IMR-90 (cell line): ENCODE measurements at regions not wholly inside any gene's neighbourhood (a gene's known extent, or its start where the extent isn't known, plus 50 kb on each side); places are given as distances from the start of the nearest gene placed in this dataset.
A peak's percentile ranks its signal among the peaks of the same experiment; 100 is the strongest.

ENCODE experiments used
- ATAC-seq: fragments of 200-7000 bp; cut with Tn5 transposase; 2 replicates; pipeline ENCODE4 v1.9.1; 2020; ENCODE audit warnings: low read depth, mild to moderate bottlenecking, moderate library complexity
- BruUV-seq: library from RNA; stranded (reverse); fragments of 400-500 nt; replicated peaks from 2 replicates; lab custom pipeline; 2021; lab: Mats Ljungman, UMichigan
- CTCF ChIA-PET: fragments of 300-600 bp; formaldehyde crosslinking; extraction: SDS; loops from one replicate; lab custom pipeline; 2021; ENCODE audit warnings: antibody characterized with exemption; lab: Yijun Ruan, JAX
- POLR2A ChIA-PET: fragments of 300-600 bp; sonication (Branson Sonifier 250); formaldehyde crosslinking; loops from one replicate; lab custom pipeline; 2022; ENCODE audit warnings: antibody characterized with exemption; ENCODE audit not compliant: unreplicated experiment; lab: Charles Lee
- DNase-seq: peaks from one replicate; pipeline ENCODE4 v3.0.0; 2013
- H2AFZ ChIP-seq: replicated peaks from 2 replicates; pipeline ENCODE3; 2013; ENCODE audit warnings: low read length, mild to moderate bottlenecking; ENCODE audit not compliant: poor library complexity
- H2AK5ac ChIP-seq: 2 replicates; pipeline ENCODE4 v1.6.1; 2013; ENCODE audit warnings: low read depth, low read length, inconsistent platforms
- H2AK9ac ChIP-seq: replicated peaks from 2 replicates; pipeline ENCODE3; 2013; ENCODE audit warnings: mild to moderate bottlenecking, low read depth, low read length, moderate library complexity; ENCODE audit not compliant: poor library complexity
- H2BK120ac ChIP-seq: 2 replicates; pipeline ENCODE4 v1.6.1; 2013; ENCODE audit warnings: low read depth, low read length, inconsistent platforms
- H2BK15ac ChIP-seq: 3 replicates; pipeline ENCODE4 v1.6.1; 2013; ENCODE audit warnings: low read depth, low read length, inconsistent platforms
- H2BK20ac ChIP-seq: 2 replicates; pipeline ENCODE4 v1.6.1; 2013; ENCODE audit warnings: low read depth, mild to moderate bottlenecking, inconsistent platforms, low read length, moderate library complexity
- H2BK5ac ChIP-seq: 2 replicates; pipeline ENCODE4 v1.6.1; 2013; ENCODE audit warnings: mild to moderate bottlenecking, low read depth, low read length, inconsistent platforms; ENCODE audit not compliant: poor library complexity, severe bottlenecking
- H3K14ac ChIP-seq: replicated peaks from 2 replicates; pipeline ENCODE4 v1.6.1; 2013; ENCODE audit warnings: low read depth, low read length, inconsistent platforms
- H3K18ac ChIP-seq: 2 replicates; pipeline ENCODE4 v1.6.1; 2013; ENCODE audit warnings: low read depth, low read length, control low read depth
- H3K23ac ChIP-seq: 2 replicates; pipeline ENCODE4 v1.6.1; 2013; ENCODE audit warnings: low read depth, low read length, inconsistent platforms
- H3K27ac ChIP-seq: 2 replicates; pipeline ENCODE4 v1.5.1; 2013; ENCODE audit warnings: mild to moderate bottlenecking, control low read depth, low read length; ENCODE audit not compliant: insufficient read depth
- H3K27me3 ChIP-seq: 2 replicates; pipeline ENCODE4 v1.6.1; 2013; ENCODE audit warnings: low read length; ENCODE audit not compliant: control insufficient read depth, insufficient read depth
- H3K36me3 ChIP-seq: 2 replicates; pipeline ENCODE4 v1.6.1; 2013; ENCODE audit warnings: low read length, mixed read lengths; ENCODE audit not compliant: control insufficient read depth, insufficient read depth
- H3K4ac ChIP-seq: 2 replicates; pipeline ENCODE4 v1.6.1; 2013; ENCODE audit warnings: low read depth, low read length, inconsistent platforms
- H3K4me1 ChIP-seq: 2 replicates; pipeline ENCODE4 v1.6.1; 2013; ENCODE audit warnings: low read length, mixed read lengths; ENCODE audit not compliant: control insufficient read depth, insufficient read depth
- H3K4me2 ChIP-seq: 2 replicates; pipeline ENCODE4 v1.6.1; 2013; ENCODE audit warnings: low read depth, mild to moderate bottlenecking, control low read depth, low read length, moderate library complexity
- H3K4me3 ChIP-seq: 2 replicates; pipeline ENCODE4 v1.5.1; 2013; ENCODE audit warnings: low read depth, mild to moderate bottlenecking, control low read depth, low read length, moderate library complexity; ENCODE audit not compliant: insufficient read depth
- H3K56ac ChIP-seq: 2 replicates; pipeline ENCODE4 v1.6.1; 2013; ENCODE audit warnings: low read length, inconsistent platforms; ENCODE audit not compliant: insufficient read depth; ENCODE audit errors: extremely low read depth
- H3K79me1 ChIP-seq, 2 experiments: 2 replicates each; pipeline ENCODE4 v1.6.1; 2013; ENCODE audit warnings: low read length in 2 of 2, inconsistent platforms in 1 of 2, low read depth in 1 of 2
- H3K9ac ChIP-seq: 2 replicates; pipeline ENCODE4 v1.6.1; 2013; ENCODE audit warnings: low read depth, low read length, control low read depth
- H3K9me1 ChIP-seq: 2 replicates; pipeline ENCODE4 v1.6.1; 2013; ENCODE audit warnings: low read length, inconsistent platforms; ENCODE audit not compliant: insufficient read depth
- H3K9me3 ChIP-seq: 2 replicates; pipeline ENCODE4 v1.6.1; 2013; ENCODE audit warnings: low read length; ENCODE audit not compliant: control insufficient read depth, insufficient read depth
- H4K20me1 ChIP-seq: 2 replicates; pipeline ENCODE4 v1.6.1; 2013; ENCODE audit warnings: low read length, inconsistent platforms; ENCODE audit not compliant: insufficient read depth
- H4K5ac ChIP-seq: 2 replicates; pipeline ENCODE4 v1.6.1; 2013; ENCODE audit warnings: mild to moderate bottlenecking, low read depth, low read length, control low read depth
- H4K8ac ChIP-seq, 2 experiments: 2 replicates each; pipeline ENCODE4 v1.6.1; 2013; ENCODE audit warnings: low read depth in 2 of 2, low read length in 2 of 2, control low read depth in 1 of 2, inconsistent platforms in 1 of 2
- H4K91ac ChIP-seq: 2 replicates; pipeline ENCODE4 v1.6.1; 2013; ENCODE audit warnings: low read depth, low read length, inconsistent platforms; ENCODE audit not compliant: insufficient read depth
- CEBPB ChIP-seq: IDR thresholded peaks from 2 replicates; pipeline ENCODE4 v1.6.1; 2012; ENCODE audit warnings: low read depth, low read length, improper control_type of control experiment
- CHD1 ChIP-seq: IDR thresholded peaks from 2 replicates; pipeline ENCODE4 v1.6.1; 2012; ENCODE audit warnings: low read depth, low read length, improper control_type of control experiment
- MAFK ChIP-seq: IDR thresholded peaks from 2 replicates; pipeline ENCODE4 v1.6.1; 2012; ENCODE audit warnings: low read depth, low read length, improper control_type of control experiment
- MAZ ChIP-seq: IDR thresholded peaks from 2 replicates; pipeline ENCODE4 v1.6.1; 2012; ENCODE audit warnings: low read depth, mild to moderate bottlenecking, low read length, improper control_type of control experiment, moderate library complexity, borderline replicate concordance
- RAD21 ChIP-seq: IDR thresholded peaks from 2 replicates; pipeline ENCODE4 v1.6.1; 2012; ENCODE audit warnings: low read length, improper control_type of control experiment
- SMC3 ChIP-seq: fragments of 150-350 bp; IDR thresholded peaks from 2 replicates; pipeline ENCODE4 v1.6.1; 2016; ENCODE audit warnings: low read depth, mild to moderate bottlenecking, antibody characterized with exemption, low read length, moderate library complexity
- WGBS, 2 experiments: methylation state at CpG; one replicate each; pipeline versions ENCODE4 v1.1.5 to v1.1.7; 2013; ENCODE audit warnings: missing lambda C conversion rate in 2 of 2; ENCODE audit not compliant: insufficient read length in 1 of 2; ENCODE audit errors: extremely low coverage in 2 of 2; 5-methylcytosine and 5-hydroxymethylcytosine counted together
- dilution Hi-C: fragments of 300-500 bp; cut with HindIII; formaldehyde crosslinking; loops from one replicate; pipeline ENCODE4 v1.14.3; 2018; ENCODE audit warnings: low sequenced_read_pairs; ENCODE audit not compliant: unreplicated experiment
- in situ Hi-C: fragments of 300-500 bp; cut with MboI; formaldehyde crosslinking; loops from 3 replicates; pipeline ENCODE4 v1.14.3; 2019; ENCODE audit warnings: low sequenced_read_pairs, inconsistent platforms, mixed read lengths
- intact Hi-C: fragments of 100-400 bp; cut with micrococcal nuclease; formaldehyde crosslinking; loops from 2 replicates; pipeline ENCODE4 v1.10.0; 2022
- TF ChIP-seq, protein P1 (sequence below): fragments of 150-350 bp; IDR thresholded peaks from 2 replicates; pipeline ENCODE4 v1.6.1; 2017; ENCODE audit warnings: mild to moderate bottlenecking, antibody characterized with exemption, low read length, low read depth

DNA sequence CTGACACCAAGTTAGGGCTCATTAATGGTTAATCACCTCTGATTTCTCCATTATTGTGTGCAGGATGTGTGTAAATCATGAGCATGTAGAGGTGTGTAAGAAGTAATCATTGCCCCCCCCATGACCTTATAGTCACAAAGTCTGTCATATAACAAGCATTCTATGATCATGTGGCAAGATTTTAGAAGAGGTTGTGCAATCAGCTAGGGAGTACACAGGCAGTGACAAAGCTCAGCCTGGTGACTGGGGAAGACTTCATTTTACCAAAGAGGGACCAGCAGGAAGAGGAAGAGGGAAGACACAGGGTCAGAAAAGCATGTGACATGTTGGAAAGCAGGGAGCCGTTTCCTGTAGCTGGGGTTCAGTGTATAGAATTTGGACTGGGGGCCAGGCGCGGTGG lies 176.5 kb upstream of the LARGE1 start:
- peaks cover 10% of the 10 kb centered on the region; the same call in 1 of the 2 replicates for H3K9me3 ChIP-seq
- no peak for TF ChIP-seq MAFK
- no peak for TF ChIP-seq RAD21
- TF ChIP-seq CEBPB: 0 out of 2 replicates have a peak, but pooled peaks have one; percentile 13
- TF ChIP-seq MAZ: no peak
- TF ChIP-seq, protein P1, sequence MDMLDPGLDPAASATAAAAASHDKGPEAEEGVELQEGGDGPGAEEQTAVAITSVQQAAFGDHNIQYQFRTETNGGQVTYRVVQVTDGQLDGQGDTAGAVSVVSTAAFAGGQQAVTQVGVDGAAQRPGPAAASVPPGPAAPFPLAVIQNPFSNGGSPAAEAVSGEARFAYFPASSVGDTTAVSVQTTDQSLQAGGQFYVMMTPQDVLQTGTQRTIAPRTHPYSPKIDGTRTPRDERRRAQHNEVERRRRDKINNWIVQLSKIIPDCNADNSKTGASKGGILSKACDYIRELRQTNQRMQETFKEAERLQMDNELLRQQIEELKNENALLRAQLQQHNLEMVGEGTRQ: no peak
- no peak for TF ChIP-seq SMC3
- TF ChIP-seq CHD1: no peak
- WGBS, 2 experiments: no CpG with 5 or more reads among the region's 3 CpGs
- no peak overlapping the region for H3K4me3 ChIP-seq
- H3K23ac ChIP-seq: no peak overlapping the region
- ChIA-PET CTCF (no interaction called here), POLR2A (no interaction called here)
- no peak overlapping the region for H4K91ac ChIP-seq
- H3K27ac ChIP-seq: no peak overlapping the region
- H3K27me3 ChIP-seq: no peaks in the 10 kb centered on the region
- no peak overlapping the region for H2AK9ac ChIP-seq
- H2AFZ ChIP-seq: no peak overlapping the region
- H4K20me1 ChIP-seq: no peaks in the 10 kb centered on the region
- no peak overlapping the region for H3K56ac ChIP-seq
- no peak overlapping the region for H3K14ac ChIP-seq
- no peak overlapping the region for H3K9ac ChIP-seq
- no TSS peak for BruUV-seq
- H3K36me3 ChIP-seq: no peaks in the 10 kb centered on the region
- no peak overlapping the region for H2BK5ac ChIP-seq
- ATAC-seq (no peak), DNase-seq (no peak)
- H4K5ac ChIP-seq: no peak overlapping the region
- intact Hi-C loops (loop anchor here (10.0 kb wide), 1 partner anchor 312 kb away; no protein-coding TSS in a partner anchor), dilution Hi-C loops (no loop called here), in situ Hi-C loops (no loop called here)
- H2AK5ac ChIP-seq: no peak overlapping the region
- no peak overlapping the region for H4K8ac ChIP-seq
- H3K79me1 ChIP-seq: no peaks in the 10 kb centered on the region
- H3K4me2 ChIP-seq: no peak overlapping the region
- H2BK20ac ChIP-seq: no peak overlapping the region
- no peak overlapping the region for H3K18ac ChIP-seq
- no peak overlapping the region for H2BK120ac ChIP-seq
- H2BK15ac ChIP-seq: no peak overlapping the region
- no peak overlapping the region for H3K4ac ChIP-seq
- H3K4me1 ChIP-seq: no peaks in the 10 kb centered on the region
- H3K9me1 ChIP-seq: no peaks in the 10 kb centered on the region
